ENCODE measurements at regions not wholly inside any gene's neighbourhood (a gene's known extent, or its start where the extent isn't known, plus 50 kb on each side); places are given as distances from the start of the nearest gene placed in this dataset.
"Not testable (repeated sequence)": the region's sequence is repeated elsewhere in the genome, so short reads cannot be mapped to it uniquely, and the experiment has no call there.

- H3K4me3 Mint-ChIP-seq = no peak overlapping the region
Observed at GRCh38 chr2:239878686-239879085, 146.5 kb downstream of the NDUFA10 start.

GRCh38 chr2:239876948-239877289 is 148.2 kb downstream of the NDUFA10 start:
- no peak overlapping the region for H3K4me3 Mint-ChIP-seq
- H3K4me1 Mint-ChIP-seq (ENCODE audit: low read depth) = no peaks in the 10 kb centered on the region
- DNase-seq = no peak
- H3K27ac Mint-ChIP-seq = no peak overlapping the region
- no peaks in the 10 kb centered on the region for H3K36me3 Mint-ChIP-seq (ENCODE audit: low read depth)
- no peaks in the 10 kb centered on the region for H3K9me3 Mint-ChIP-seq
- peaks cover 20% of the 10 kb centered on the region for H3K27me3 Mint-ChIP-seq

More at GRCh38 chr2:239878686-239879085, 146.5 kb downstream of the NDUFA10 start:
- Mint-ChIP-seq H3K4me1 (ENCODE audit: low read depth) (peaks cover 3% of the 10 kb centered on the region), H3K27ac (peak overlapping the region; percentile 29), H3K36me3 (ENCODE audit: low read depth) (no peaks in the 10 kb centered on the region), H3K9me3 (no peaks in the 10 kb centered on the region), H3K27me3 (peaks cover 23% of the 10 kb centered on the region)
- DNase-seq = no peak

GRCh38 chr2:239876271-239876947 is 148.7 kb downstream of the NDUFA10 start:
- H3K4me1 Mint-ChIP-seq (ENCODE audit: low read depth) = no peaks in the 10 kb centered on the region
- no peaks in the 10 kb centered on the region for H3K9me3 Mint-ChIP-seq
- H3K27ac Mint-ChIP-seq = no peak overlapping the region
- peaks cover 15% of the 10 kb centered on the region for H3K27me3 Mint-ChIP-seq
- DNase-seq = peak; percentile 9
- no peaks in the 10 kb centered on the region for H3K36me3 Mint-ChIP-seq (ENCODE audit: low read depth)
- H3K4me3 Mint-ChIP-seq = no peak overlapping the region

- H3K9me3 Mint-ChIP-seq = no peaks in the 10 kb centered on the region
- peaks cover 10% of the 10 kb centered on the region for H3K27me3 Mint-ChIP-seq
- no peaks in the 10 kb centered on the region for H3K4me1 Mint-ChIP-seq (ENCODE audit: low read depth)
- no peaks in the 10 kb centered on the region for H3K36me3 Mint-ChIP-seq (ENCODE audit: low read depth)
- no peak overlapping the region for H3K27ac Mint-ChIP-seq
- DNase-seq = peak; percentile 7
- no peak overlapping the region for H3K4me3 Mint-ChIP-seq
Observed at GRCh38 chr2:239874636-239875356, 150.3 kb downstream of the NDUFA10 start.

- Mint-ChIP-seq H3K4me3 (no peak overlapping the region), H3K27ac (no peak overlapping the region), H3K4me1 (ENCODE audit: low read depth) (no peaks in the 10 kb centered on the region), H3K9me3 (no peaks in the 10 kb centered on the region), H3K36me3 (ENCODE audit: low read depth) (no peaks in the 10 kb centered on the region), H3K27me3 (peaks cover 10% of the 10 kb centered on the region)
- peak; percentile 9 for DNase-seq
Observed at GRCh38 chr2:239873656-239874635, 151.2 kb downstream of the NDUFA10 start.

GRCh38 chr2:239871481-239872435 is 153.4 kb downstream of the NDUFA10 start:
- H3K27me3 Mint-ChIP-seq = peaks cover 10% of the 10 kb centered on the region
- H3K27ac Mint-ChIP-seq = no peak overlapping the region
- no peaks in the 10 kb centered on the region for H3K4me1 Mint-ChIP-seq (ENCODE audit: low read depth)
- no peaks in the 10 kb centered on the region for H3K36me3 Mint-ChIP-seq (ENCODE audit: low read depth)
- no peak overlapping the region for H3K4me3 Mint-ChIP-seq
- no peaks in the 10 kb centered on the region for H3K9me3 Mint-ChIP-seq
- peak; percentile 20 for DNase-seq

- Mint-ChIP-seq H3K4me3 (no peak overlapping the region), H3K36me3 (ENCODE audit: low read depth) (no peaks in the 10 kb centered on the region), H3K27me3 (peaks cover 10% of the 10 kb centered on the region), H3K4me1 (ENCODE audit: low read depth) (no peaks in the 10 kb centered on the region), H3K27ac (no peak overlapping the region), H3K9me3 (no peaks in the 10 kb centered on the region)
- DNase-seq = peak; percentile 6
Observed at GRCh38 chr2:239870863-239871262, 154.3 kb downstream of the NDUFA10 start.

- Mint-ChIP-seq H3K4me1 (ENCODE audit: low read depth) (no peaks in the 10 kb centered on the region), H3K27me3 (peaks cover 10% of the 10 kb centered on the region), H3K9me3 (no peaks in the 10 kb centered on the region), H3K27ac (no peak overlapping the region), H3K36me3 (ENCODE audit: low read depth) (no peaks in the 10 kb centered on the region), H3K4me3 (no peak overlapping the region)
- peak; percentile 13 for DNase-seq
Observed at GRCh38 chr2:239870276-239870675, 154.9 kb downstream of the NDUFA10 start.

- H3K4me1 Mint-ChIP-seq (ENCODE audit: low read depth) = no peaks in the 10 kb centered on the region
- no peak overlapping the region for H3K4me3 Mint-ChIP-seq
- H3K27me3 Mint-ChIP-seq = peaks cover 6% of the 10 kb centered on the region
- H3K27ac Mint-ChIP-seq = no peak overlapping the region
- H3K9me3 Mint-ChIP-seq = no peaks in the 10 kb centered on the region
- no peaks in the 10 kb centered on the region for H3K36me3 Mint-ChIP-seq (ENCODE audit: low read depth)
- DNase-seq = peak; percentile 8
Observed at GRCh38 chr2:239869272-239870155, 155.6 kb downstream of the NDUFA10 start.

- no peaks in the 10 kb centered on the region for H3K4me1 Mint-ChIP-seq (ENCODE audit: low read depth)
- H3K9me3 Mint-ChIP-seq = no peaks in the 10 kb centered on the region
- no peak for DNase-seq
- no peaks in the 10 kb centered on the region for H3K36me3 Mint-ChIP-seq (ENCODE audit: low read depth)
- no peak overlapping the region for H3K4me3 Mint-ChIP-seq
- H3K27ac Mint-ChIP-seq = no peak overlapping the region
- no peaks in the 10 kb centered on the region for H3K27me3 Mint-ChIP-seq
Observed at GRCh38 chr2:239868556-239869181, 156.5 kb downstream of the NDUFA10 start.

- no peaks in the 10 kb centered on the region for H3K36me3 Mint-ChIP-seq (ENCODE audit: low read depth)
- DNase-seq = no peak
- H3K27ac Mint-ChIP-seq = no peak overlapping the region
- no peaks in the 10 kb centered on the region for H3K27me3 Mint-ChIP-seq
- H3K4me3 Mint-ChIP-seq = no peak overlapping the region
- H3K9me3 Mint-ChIP-seq = no peaks in the 10 kb centered on the region
- H3K4me1 Mint-ChIP-seq (ENCODE audit: low read depth) = peaks cover 2% of the 10 kb centered on the region
Observed at GRCh38 chr2:239866778-239867177, 158.4 kb downstream of the NDUFA10 start.

GRCh38 chr2:239866350-239866749 is 158.8 kb downstream of the NDUFA10 start:
- no peak overlapping the region for H3K4me3 Mint-ChIP-seq
- H3K4me1 Mint-ChIP-seq (ENCODE audit: low read depth) = peaks cover 5% of the 10 kb centered on the region
- H3K36me3 Mint-ChIP-seq (ENCODE audit: low read depth) = no peaks in the 10 kb centered on the region
- H3K27me3 Mint-ChIP-seq = no peaks in the 10 kb centered on the region
- no peaks in the 10 kb centered on the region for H3K9me3 Mint-ChIP-seq
- H3K27ac Mint-ChIP-seq = no peak overlapping the region
- DNase-seq = no peak

- not testable (repeated sequence) for H3K9me3 Mint-ChIP-seq; H3K36me3 Mint-ChIP-seq (ENCODE audit: low read depth); H3K27me3 Mint-ChIP-seq; DNase-seq; H3K27ac Mint-ChIP-seq; H3K4me3 Mint-ChIP-seq; H3K4me1 Mint-ChIP-seq (ENCODE audit: low read depth)
Observed at GRCh38 chr2:239865856-239866255, 159.3 kb downstream of the NDUFA10 start.
